Heart left ventricle (tissue), 16 donors: ENCODE measurements at regions not wholly inside any gene's neighbourhood (a gene's known extent, or its start where the extent isn't known, plus 50 kb on each side); places are given as distances from the start of the nearest gene placed in this dataset.

Source experiments
- ATAC-seq, 4 donors: fragments of 200-7000 bp; cut with Tn5 transposase; one replicate each; pipeline ENCODE4 v1.9.1; 2020 to 2022; ENCODE audit warnings: moderate library complexity in 4 of 4, mild to moderate bottlenecking in 3 of 4, moderate number of reproducible peaks in 1 of 4
- DNase-seq, 5 donors: peaks; one replicate each; pipeline ENCODE4 v3.0.0-alpha.2; 2020
- H3K27ac ChIP-seq, 12 donors: fragments of 200-600 bp; sonication (generic) in 4 of 12; one replicate each; pipeline versions ENCODE4 v1.5.0 to v1.8.0; 2016 to 2022; ENCODE audit warnings: mild to moderate bottlenecking in 2 of 12
- H3K27me3 ChIP-seq, 9 donors: fragments of 200-600 bp; sonication (generic) in 2 of 9; one replicate each; pipeline versions ENCODE4 v1.5.1 to v1.8.0; 2016 to 2022; ENCODE audit warnings: mild to moderate bottlenecking in 3 of 9
- H3K36me3 ChIP-seq, 9 donors: fragments of 200-600 bp; sonication (generic) in 2 of 9; one replicate each; pipeline versions ENCODE4 v1.5.0 to v1.8.0; 2018 to 2022; ENCODE audit warnings: mild to moderate bottlenecking in 2 of 9
- H3K4me1 ChIP-seq, 12 donors: fragments of 200-600 bp; sonication (generic) in 4 of 12; one replicate each; pipeline versions ENCODE4 v1.5.0 to v1.8.0; 2016 to 2022; ENCODE audit warnings: mild to moderate bottlenecking in 3 of 12
- H3K4me3 ChIP-seq, 12 donors: fragments of 200-600 bp; sonication (generic) in 4 of 12; one replicate each; pipeline versions ENCODE4 v1.5.0 to v1.8.0; 2017 to 2022; ENCODE audit warnings: mild to moderate bottlenecking in 9 of 12, moderate library complexity in 4 of 12
- H3K9me3 ChIP-seq, 12 donors: fragments of 200-600 bp; sonication (generic) in 4 of 12; one replicate each; pipeline versions ENCODE4 v1.5.0 to v1.8.0; 2016 to 2022; ENCODE audit warnings: mild to moderate bottlenecking in 1 of 12
- CTCF ChIP-seq, 12 donors: fragments of 200-600 bp; sonication (generic) in 4 of 12; IDR thresholded peaks; one replicate each; pipeline versions ENCODE4 v1.5.0 to v1.8.0; 2018 to 2022; ENCODE audit warnings: antibody characterized with exemption in 12 of 12, mild to moderate bottlenecking in 5 of 12
- POLR2A ChIP-seq, 2 donors: fragments of 450-650 bp; IDR thresholded peaks; one replicate each; pipeline ENCODE4 v1.6.1; 2017; ENCODE audit warnings: antibody characterized with exemption in 2 of 2, mild to moderate bottlenecking in 2 of 2, moderate library complexity in 2 of 2
- WGBS, 4 donors: extraction: QIAGEN DNeasy Blood & Tissue Kit in 2 of 4; methylation state at CpG; one replicate each; pipeline versions ENCODE4 v1.1.5 to v1.1.7; 2013 to 2018; 5-methylcytosine and 5-hydroxymethylcytosine counted together
- intact Hi-C, 10 donors: fragments of 100-400 bp; cut with DNase I; formaldehyde crosslinking; loops; one replicate each; pipeline versions ENCODE4 v1.11.1 to v1.14.2; 2022
- donor health status: ischemic (EF 13 %, LVEDD 7.1; RV severe dilation, severe dysfunction).
- donor health status: healthy with polysubstance abuse.
- donor health status: DM: no; HTN: yes; CAD: no.
- donor health status: DM: no; HTN: no; CAD: no.
- donor health status: ischemic (EF 25% LVEDD 6.9; RV normal size, moderate dysfunction).
- donor health status: ischemic (EF 25% LVEDD 5.7; RV mildly dilated, moderate dysfunction).
- donor health status: healthy.
- donor health status: DM: yes; HTN: yes; CAD: no.
- donor health status: ischemic (EF 35%, LVEDD 5.7; RV mildly dilated, moderate dysfunction).
- donor health status: nonischemic (EF 11% LVEDD 7.7; RV severe dilation, severe dysfunction).
- donor health status: DM: yes; HTN: yes; CAD: no.
- donor health status: PGD.
- donor health status: ischemic (EF 29% LVEDD 5.4; RV normal size, mild dysfunction).
- donor health status: nonischemic (EF 23%, LVEDD 6.1; RV moderate dilation, normal function).

GRCh38 chr4:53908661-53909078 lies 155.7 kb downstream of the CHIC2 start:
- Histone ChIP-seq H3K27ac (peak overlapping the region in 8 of 12 donors; percentile 27 to 63 (median 40)), H3K27me3 (peaks cover 0 to 32% (median 11%) of the 10 kb centered on the region in 9 donors), H3K9me3 (no peaks in the 10 kb centered on the region), H3K4me3 (peak overlapping the region in 8 of 12 donors; percentile 12 to 42 (median 27)), H3K4me1 (peaks cover 0 to 37% (median 14%) of the 10 kb centered on the region in 12 donors), H3K36me3 (no peaks in the 10 kb centered on the region)
- DNase-seq (peak in 3 of 5 donors; percentile 37 to 50 (median 44)), ATAC-seq (peak; percentile 84 to 94 (median 93))
- intact Hi-C loops = loop anchor here (1.0 to 10.0 kb wide), 13 partner anchors 201 to 894 kb away; partner anchors contain the start of gene PDGFRA (in 1 of the 10)
- TF ChIP-seq POLR2A (IDR thresholded peaks at IDR 0.05) (no peak), CTCF (IDR thresholded peaks at IDR 0.05) (peak; percentile 40 to 83 (median 67))
- WGBS, 4 donors = 4 to 5% (median 4%) methylated on average over 8 of the region's 8 CpGs

GRCh38 chr4:53907772-53908171 lies 156.6 kb downstream of the CHIC2 start:
- H3K36me3 ChIP-seq = no peaks in the 10 kb centered on the region
- no peaks in the 10 kb centered on the region for H3K9me3 ChIP-seq
- DNase-seq (no peak), ATAC-seq (no peak)
- 65 to 73% (median 70%) methylated on average over 5 of the region's 5 CpGs for WGBS, 4 donors
- no peak for TF ChIP-seq POLR2A (IDR thresholded peaks at IDR 0.05)
- TF ChIP-seq CTCF (IDR thresholded peaks at IDR 0.05) = no peak
- peaks cover 0 to 37% (median 14%) of the 10 kb centered on the region in 12 donors for H3K4me1 ChIP-seq
- peak overlapping the region in 4 of 12 donors; percentile 38 to 63 (median 43) for H3K27ac ChIP-seq
- peaks cover 0 to 35% (median 11%) of the 10 kb centered on the region in 9 donors for H3K27me3 ChIP-seq
- no peak overlapping the region for H3K4me3 ChIP-seq
- intact Hi-C loops = loop anchor here (1.0 to 10.0 kb wide), 14 partner anchors 200 to 893 kb away; partner anchors contain the start of gene PDGFRA (in 1 of the 10)

- intact Hi-C loops = loop anchor here (2.0 to 10.0 kb wide), 10 partner anchors 199 to 892 kb away; partner anchors contain the start of gene PDGFRA (in 1 of the 10)
- Histone ChIP-seq H3K4me3 (peak overlapping the region in 4 of 12 donors; percentile 28 to 56 (median 40)), H3K36me3 (no peaks in the 10 kb centered on the region), H3K9me3 (no peaks in the 10 kb centered on the region), H3K27me3 (peaks cover 0 to 35% (median 11%) of the 10 kb centered on the region in 9 donors), H3K27ac (peak overlapping the region in 7 of 12 donors; percentile 8 to 61 (median 33)), H3K4me1 (peaks cover 0 to 37% (median 14%) of the 10 kb centered on the region in 12 donors)
- no peak for TF ChIP-seq POLR2A (IDR thresholded peaks at IDR 0.05)
- WGBS, 4 donors = 51 to 60% (median 55%) methylated on average over 6 of the region's 6 CpGs
- DNase-seq (no peak), ATAC-seq (no peak)
Measured at GRCh38 chr4:53906606-53907190, 157.7 kb downstream of the CHIC2 start.

GRCh38 chr4:53905941-53906377 lies 158.4 kb downstream of the CHIC2 start:
- ATAC-seq (peak; percentile 57 to 65 (median 62)), DNase-seq (peak in 4 of 5 donors; percentile 30 to 59 (median 36))
- intact Hi-C loops = loop anchor here (2.0 to 10.0 kb wide), 10 partner anchors 199 to 891 kb away; partner anchors contain the start of gene PDGFRA (in 1 of the 10)
- TF ChIP-seq POLR2A (IDR thresholded peaks at IDR 0.05) (no peak), CTCF (IDR thresholded peaks at IDR 0.05) (no peak)
- peak overlapping the region in 5 of 12 donors; percentile 33 to 61 (median 42) for H3K27ac ChIP-seq
- peaks cover 0 to 37% (median 14%) of the 10 kb centered on the region in 12 donors for H3K4me1 ChIP-seq
- H3K9me3 ChIP-seq = no peaks in the 10 kb centered on the region
- peaks cover 0 to 35% (median 11%) of the 10 kb centered on the region in 9 donors for H3K27me3 ChIP-seq
- 5 to 9% (median 7%) methylated on average over 11 of the region's 11 CpGs for WGBS, 4 donors
- H3K4me3 ChIP-seq = peak overlapping the region in 9 of 12 donors; percentile 28 to 56 (median 36)
- H3K36me3 ChIP-seq = no peaks in the 10 kb centered on the region
